NCI-H1417 (cell line): ENCODE measurements at regions not wholly inside any gene's neighbourhood (a gene's known extent, or its start where the extent isn't known, plus 50 kb on each side); places are given as distances from the start of the nearest gene placed in this dataset.

Experiments
- DNase-seq, 3 experiments: peaks; one replicate each; lab custom pipeline; 2025; lab: John Stamatoyannopoulos, UW

- peak in 1 of 3 experiments; percentile 91 for DNase-seq
These were observed 107.6 kb upstream of the PACRGL start for GRCh38 chr4:20592663-20593062.

GRCh38 chr4:20598626-20599025, 101.6 kb upstream of the PACRGL start:
- no peak for DNase-seq

- no peak for DNase-seq
These were observed 96.5 kb upstream of the PACRGL start for GRCh38 chr4:20603671-20604313.

- no peak for DNase-seq
These were observed 87.9 kb upstream of the PACRGL start for GRCh38 chr4:20612313-20612712.

- no peak for DNase-seq
These were observed 85.4 kb upstream of the PACRGL start for GRCh38 chr4:20614816-20615215.

- DNase-seq = no peak
These were observed 84.6 kb upstream of the PACRGL start for GRCh38 chr4:20615486-20616260.

- DNase-seq = no peak
These were observed 83.9 kb upstream of the PACRGL start for GRCh38 chr4:20616313-20616712.

- DNase-seq = no peak
These were observed 83.4 kb upstream of the PACRGL start for GRCh38 chr4:20616848-20617247.

GRCh38 chr4:20617678-20618396, 82.4 kb upstream of the PACRGL start:
- DNase-seq = peak in 2 of 3 experiments; percentile 3 to 51

- DNase-seq = peak in 1 of 3 experiments; percentile 59
These were observed 81.5 kb upstream of the PACRGL start for GRCh38 chr4:20618731-20619130.

GRCh38 chr4:20621476-20621875, 78.8 kb upstream of the PACRGL start:
- DNase-seq = no peak

GRCh38 chr4:20622701-20623100, 77.6 kb upstream of the PACRGL start:
- DNase-seq = no peak

GRCh38 chr4:20623939-20624338, 76.3 kb upstream of the PACRGL start:
- no peak for DNase-seq

GRCh38 chr4:20624793-20625374, 75.4 kb upstream of the PACRGL start:
- peak in 1 of 3 experiments; percentile 59 for DNase-seq

- DNase-seq = no peak
These were observed 74.8 kb upstream of the PACRGL start for GRCh38 chr4:20625426-20625825.

- DNase-seq = no peak
These were observed 73.8 kb upstream of the PACRGL start for GRCh38 chr4:20626326-20627005.

GRCh38 chr4:20627866-20628265, 72.4 kb upstream of the PACRGL start:
- DNase-seq = no peak

GRCh38 chr4:20629186-20630106, 70.8 kb upstream of the PACRGL start:
- no peak for DNase-seq

- no peak for DNase-seq
These were observed 61.4 kb upstream of the PACRGL start for GRCh38 chr4:20638825-20639224.

- peak; percentile 74 to 90 (median 89) for DNase-seq
These were observed 60.9 kb upstream of the PACRGL start for GRCh38 chr4:20639346-20639745.

- no peak for DNase-seq
These were observed 59.3 kb upstream of the PACRGL start for GRCh38 chr4:20640989-20641388.
